Kidney (tissue), 13 donors: ENCODE measurements at regions not wholly inside any gene's neighbourhood (a gene's known extent, or its start where the extent isn't known, plus 50 kb on each side); places are given as distances from the start of the nearest gene placed in this dataset.

Source experiments
- DNase-seq, 5 donors: peaks; one replicate each; pipeline ENCODE4 v3.0.0-alpha.2; 2013 to 2020
- FAIRE-seq: peaks from 2 replicates; lab custom pipeline; 2012; peaks lifted over from hg19 to GRCh38; lab: Jason Lieb, UNC
- H3K27ac ChIP-seq, 2 donors: one replicate each; pipeline ENCODE4 v1.7.0; 2013; ENCODE audit warnings: low read depth in 2 of 2, low read length in 2 of 2, inconsistent platforms in 1 of 2
- H3K27me3 ChIP-seq: one replicate; pipeline ENCODE4 v1.7.1; 2013; ENCODE audit warnings: low read length, inconsistent platforms; ENCODE audit not compliant: control insufficient read depth, insufficient read depth
- H3K36me3 ChIP-seq, 3 donors: one replicate each; pipeline versions ENCODE4 v1.7.0 to v1.7.1; 2013; ENCODE audit warnings: low read length in 3 of 3, control low read depth in 1 of 3, inconsistent platforms in 1 of 3; ENCODE audit not compliant: insufficient read depth in 3 of 3, control insufficient read depth in 2 of 3
- H3K4me1 ChIP-seq, 3 donors: one replicate each; pipeline versions ENCODE4 v1.7.0 to v1.7.1; 2013; ENCODE audit warnings: low read length in 3 of 3, inconsistent platforms in 1 of 3, low read depth in 1 of 3; ENCODE audit not compliant: control insufficient read depth in 2 of 3, insufficient read depth in 2 of 3
- H3K4me3 ChIP-seq, 3 donors: one replicate each; pipeline versions ENCODE4 v1.7.0 to v1.8.1; 2013; ENCODE audit warnings: low read length in 3 of 3, control low read depth in 1 of 3, inconsistent platforms in 1 of 3
- H3K9ac ChIP-seq, 3 donors: one replicate each; pipeline versions ENCODE4 v1.7.0 to v1.7.1; 2013; ENCODE audit warnings: low read length in 3 of 3, control low read depth in 1 of 3, inconsistent platforms in 1 of 3
- H3K9me3 ChIP-seq, 3 donors: one replicate each; pipeline versions ENCODE4 v1.7.0 to v1.7.1; 2013; ENCODE audit warnings: low read length in 3 of 3, control low read depth in 1 of 3, inconsistent platforms in 1 of 3; ENCODE audit not compliant: control insufficient read depth in 2 of 3, insufficient read depth in 1 of 3
- CTCF ChIP-seq: IDR thresholded peaks from 3 replicates; pipeline ENCODE4 v1.5.1; 2012; ENCODE audit warnings: mild to moderate bottlenecking, moderate library complexity, borderline replicate concordance; ENCODE audit not compliant: insufficient read depth; ENCODE audit errors: extremely low read depth
- intact Hi-C: fragments of 100-400 bp; cut with DNase I; formaldehyde crosslinking; loops from one replicate; pipeline ENCODE4 v1.11.1; 2022
- donor health status: control.
- donor health status: control.
- donor health status: control.
- donor health status: control.
- donor health status: control.
- donor health status: DM: yes; HTN: yes; CAD: no.
- donor health status: Normal renal cell carcinoma (clear cell type).

- peaks cover 0 to 7% (median 0%) of the 10 kb centered on the region in 3 donors for H3K9me3 ChIP-seq
- H3K27ac ChIP-seq, result no peak overlapping the region
- no peaks in the 10 kb centered on the region for H3K4me1 ChIP-seq
- no peak for TF ChIP-seq CTCF
- no peaks in the 10 kb centered on the region for H3K36me3 ChIP-seq
- DNase-seq (peak in 2 of 5 donors; percentile 4 to 18), FAIRE-seq (no peak)
- H3K4me3 ChIP-seq, result no peak overlapping the region
- H3K27me3 ChIP-seq, result no peaks in the 10 kb centered on the region
- H3K9ac ChIP-seq, result no peak overlapping the region
- intact Hi-C loops, result no loop called here
Observed at GRCh38 chr9:134566196-134566847, 75.3 kb upstream of the COL5A1 start.

GRCh38 chr9:134566936-134567335, 74.7 kb upstream of the COL5A1 start:
- peaks cover 0 to 7% (median 0%) of the 10 kb centered on the region in 3 donors for H3K9me3 ChIP-seq
- intact Hi-C loops, result no loop called here
- no peak for FAIRE-seq
- no peaks in the 10 kb centered on the region for H3K36me3 ChIP-seq
- peak in 2 of 5 donors; percentile 3 to 25 for DNase-seq
- no peaks in the 10 kb centered on the region for H3K4me1 ChIP-seq
- no peak overlapping the region for H3K27ac ChIP-seq
- H3K9ac ChIP-seq, result no peak overlapping the region
- no peak for TF ChIP-seq CTCF
- H3K4me3 ChIP-seq, result no peak overlapping the region
- H3K27me3 ChIP-seq, result no peaks in the 10 kb centered on the region

- FAIRE-seq, result no peak
- no peak overlapping the region for H3K9ac ChIP-seq
- no peaks in the 10 kb centered on the region for H3K4me1 ChIP-seq
- H3K36me3 ChIP-seq, result no peaks in the 10 kb centered on the region
- intact Hi-C loops, result no loop called here
- H3K4me3 ChIP-seq, result no peak overlapping the region
- H3K27ac ChIP-seq, result no peak overlapping the region
- no peaks in the 10 kb centered on the region for H3K27me3 ChIP-seq
- TF ChIP-seq CTCF, result no peak
- H3K9me3 ChIP-seq, result peaks cover 0 to 7% (median 0%) of the 10 kb centered on the region in 3 donors
- peak in 2 of 5 donors; percentile 1 to 42 for DNase-seq
Observed at GRCh38 chr9:134568116-134568515, 73.5 kb upstream of the COL5A1 start.
